UCSD-AML1 (cell line): ENCODE measurements at regions not wholly inside any gene's neighbourhood (a gene's known extent, or its start where the extent isn't known, plus 50 kb on each side); places are given as distances from the start of the nearest gene placed in this dataset.

Source experiments
- DNase-seq: peaks from one replicate; lab custom pipeline; 2025; ENCODE audit not compliant: unreplicated experiment; lab: John Stamatoyannopoulos, UW

DNA sequence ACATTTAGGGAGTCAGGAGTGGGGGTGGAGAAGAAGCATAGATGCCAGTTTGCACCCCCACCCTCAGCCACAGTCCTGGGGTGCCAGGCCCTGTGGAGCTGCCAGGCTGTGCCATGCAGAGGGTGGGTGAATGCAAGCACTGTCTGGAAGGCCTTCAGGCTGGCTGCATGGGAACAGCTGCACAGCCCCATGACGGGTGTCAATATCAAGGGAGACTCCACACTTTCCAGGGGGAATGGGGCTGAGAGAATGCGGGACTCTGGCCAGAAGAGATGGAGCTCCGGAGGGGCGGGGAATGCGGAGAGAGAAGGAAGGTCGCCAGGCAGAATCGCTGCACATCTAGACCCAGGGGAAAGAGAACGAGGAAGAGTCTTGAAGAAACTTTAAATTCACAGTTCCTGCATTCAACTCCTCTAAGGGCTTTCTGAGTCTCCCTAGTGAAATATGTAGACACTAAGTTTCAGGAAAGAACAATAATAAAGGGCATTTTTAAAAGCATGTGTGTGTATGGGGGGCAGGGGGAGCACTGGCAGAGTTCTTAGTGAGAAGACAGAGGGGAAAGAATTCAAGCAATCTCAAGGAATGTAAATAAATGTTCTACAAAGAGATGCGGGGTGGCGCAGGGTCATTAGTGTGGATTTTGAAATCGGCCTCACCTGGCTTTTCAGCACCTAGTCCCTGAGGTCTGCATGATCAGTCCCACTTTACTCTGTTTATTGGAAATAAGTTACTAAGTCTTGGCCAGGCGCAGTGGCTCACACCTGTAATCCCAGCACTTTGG is 59.1 kb downstream of the BOD1 start:
- no peak for DNase-seq

- no peak for DNase-seq
These were observed 60.1 kb downstream of the BOD1 start for GRCh38 chr5:173556142-173557028.

- DNase-seq = no peak
These were observed 61.3 kb downstream of the BOD1 start for GRCh38 chr5:173554989-173555705.

GRCh38 chr5:173554038-173554955 is 62.2 kb downstream of the BOD1 start:
- DNase-seq = no peak

DNA sequence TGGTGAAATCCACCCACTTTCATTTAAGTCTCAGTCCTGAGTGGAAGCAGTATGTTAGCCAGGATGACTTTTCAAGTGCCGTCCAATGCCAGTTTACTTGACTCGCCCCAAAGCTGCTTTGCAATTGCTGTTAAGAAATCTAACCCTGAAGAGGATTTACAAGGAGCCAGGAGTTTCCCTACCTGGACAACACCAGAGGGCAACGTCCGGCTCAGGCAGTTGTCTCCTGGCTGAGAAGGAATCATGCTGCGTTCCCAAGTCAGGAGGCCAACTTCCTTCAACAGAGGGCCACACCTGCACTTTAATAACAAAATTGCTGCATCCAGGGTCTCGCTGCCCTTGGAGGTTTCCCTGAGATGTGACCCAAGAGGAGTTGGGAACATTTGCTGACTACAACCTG is 65.8 kb downstream of the BOD1 start:
- no peak for DNase-seq

- no peak for DNase-seq
These were observed 66.8 kb downstream of the BOD1 start for GRCh38 chr5:173549644-173550043.

DNA sequence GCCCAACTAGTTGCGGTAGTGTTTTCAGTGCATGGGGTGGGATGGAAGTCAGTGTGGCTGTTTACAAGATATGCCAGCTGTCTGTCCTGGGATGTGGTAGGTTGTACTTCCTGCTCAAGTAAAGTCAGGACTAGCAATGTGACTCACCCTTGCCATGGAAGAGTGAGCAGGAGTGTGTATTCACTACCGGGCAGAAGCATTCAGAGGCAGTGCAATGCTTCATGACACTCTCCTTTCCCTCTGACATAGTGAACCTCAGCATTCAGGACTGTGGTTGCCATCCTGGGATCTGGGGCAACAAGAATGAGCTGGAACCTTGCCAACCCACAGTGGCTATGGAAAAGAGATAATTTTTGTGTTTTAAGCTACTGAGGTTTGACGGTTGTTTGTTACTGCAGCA is 68.9 kb downstream of the BOD1 start:
- no peak for DNase-seq

DNA sequence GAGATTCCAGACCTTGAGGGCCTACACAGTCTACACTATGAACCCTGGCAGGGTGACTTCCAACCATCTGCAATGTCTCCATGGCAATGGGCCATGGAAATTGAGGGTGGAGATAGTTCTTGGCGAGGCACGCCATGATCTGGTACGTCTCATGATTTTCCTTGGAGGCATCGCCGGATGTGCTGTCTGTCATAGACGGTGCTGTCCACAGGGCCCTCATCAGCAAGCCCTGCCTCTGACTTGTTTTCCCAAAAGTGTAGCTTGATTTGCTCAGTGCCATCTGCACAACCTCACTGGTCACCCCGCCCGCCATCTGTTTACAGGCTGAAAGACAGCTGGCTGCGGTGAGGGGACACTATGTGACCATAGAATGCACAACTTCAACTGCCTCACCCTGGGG is 73.5 kb downstream of the BOD1 start:
- DNase-seq = no peak

- DNase-seq = no peak
These were observed 74.3 kb downstream of the BOD1 start for GRCh38 chr5:173542159-173542558.

GRCh38 chr5:173538654-173539053 is 77.8 kb downstream of the BOD1 start:
- no peak for DNase-seq

- no peak for DNase-seq
These were observed 78.4 kb downstream of the BOD1 start for GRCh38 chr5:173538018-173538417.

GRCh38 chr5:173537228-173537627 is 79.2 kb downstream of the BOD1 start:
- DNase-seq = no peak

DNA sequence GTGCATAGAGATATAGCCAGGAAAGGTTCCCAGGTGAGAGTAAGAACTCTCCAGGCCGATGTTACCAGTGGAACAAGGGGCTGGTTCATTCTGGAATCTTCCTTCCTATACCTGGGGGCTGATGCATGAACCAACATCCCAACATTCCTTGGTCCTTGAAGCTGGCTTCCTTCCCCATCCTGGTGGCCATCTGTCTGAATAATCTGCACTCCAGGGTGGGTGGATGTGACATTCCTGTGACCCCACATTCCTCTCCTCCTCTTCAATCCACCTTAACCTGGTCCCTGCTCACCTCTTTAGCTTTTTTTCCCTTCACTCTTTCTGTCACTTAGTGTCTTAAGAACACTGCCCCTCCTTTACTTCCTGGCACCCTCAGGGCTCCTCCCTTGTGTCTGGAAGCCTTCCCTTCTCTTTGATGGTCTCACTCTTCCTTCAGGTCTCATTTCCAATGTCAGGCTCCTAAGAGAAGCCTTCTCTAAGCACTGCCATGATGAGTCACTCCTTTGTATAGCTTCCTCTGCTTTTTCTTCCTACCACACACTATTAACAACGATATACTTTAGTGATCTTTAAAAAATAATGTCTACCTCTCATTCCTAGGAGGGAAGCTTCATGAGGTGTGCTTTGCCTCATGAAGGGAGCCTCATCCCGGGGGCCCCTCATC is 80.3 kb downstream of the BOD1 start:
- DNase-seq = no peak

DNA sequence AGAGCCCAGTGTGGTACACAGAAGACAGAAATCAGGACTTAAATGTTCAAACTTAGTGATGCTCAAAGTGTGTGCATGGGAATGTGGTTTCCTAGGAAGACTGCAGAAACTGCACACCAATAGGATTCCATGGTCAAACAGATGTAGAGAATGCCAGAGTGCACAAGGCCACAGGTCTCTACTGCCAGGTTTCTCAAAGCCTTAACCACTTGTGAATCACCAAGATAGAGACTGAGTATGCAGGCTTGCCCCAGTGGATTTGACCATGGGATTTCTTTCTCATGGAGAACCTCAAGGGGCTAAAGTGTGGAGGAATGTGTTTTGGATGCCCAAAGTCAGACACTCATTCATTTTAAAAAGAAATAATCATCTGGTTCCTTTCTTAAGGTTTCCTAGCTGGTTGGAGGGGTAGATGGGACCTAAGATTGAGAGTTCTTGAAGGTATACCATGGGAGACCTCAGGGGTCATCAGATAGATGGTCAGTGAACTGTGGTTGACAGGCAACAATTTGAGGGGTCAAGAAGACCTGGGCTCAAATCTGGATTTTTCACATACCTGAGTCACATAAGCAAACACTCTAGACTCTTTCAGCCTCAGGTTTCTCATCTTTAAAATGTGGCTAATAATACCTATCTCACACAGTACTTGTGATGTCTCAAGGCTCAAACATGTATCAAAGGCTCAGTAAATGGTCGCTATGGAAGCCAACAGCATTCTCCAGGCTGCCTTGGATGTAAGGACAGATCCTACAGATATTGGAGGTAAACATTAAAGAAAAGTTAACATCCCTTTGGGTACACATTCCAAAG is 81.1 kb downstream of the BOD1 start:
- DNase-seq = no peak

DNA sequence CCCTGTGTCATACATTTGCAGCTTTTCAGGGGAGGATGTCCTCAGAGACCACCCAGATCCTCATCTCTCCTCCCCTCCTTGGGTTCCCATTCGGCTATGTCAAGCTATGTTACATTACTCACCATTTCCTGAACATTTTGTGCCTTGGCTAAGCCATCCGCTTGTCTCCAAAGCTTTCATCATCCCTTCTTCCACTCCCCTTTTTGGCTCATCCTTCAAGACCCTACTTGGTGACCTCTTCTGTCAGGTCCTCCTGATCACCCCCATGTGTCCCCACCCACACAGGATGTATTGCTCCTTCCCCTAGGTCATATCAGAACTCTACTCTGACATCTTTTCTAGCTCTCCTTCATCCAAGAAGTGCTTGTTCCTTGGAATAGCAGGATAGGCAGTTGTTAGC is 81.8 kb downstream of the BOD1 start:
- no peak for DNase-seq

DNA sequence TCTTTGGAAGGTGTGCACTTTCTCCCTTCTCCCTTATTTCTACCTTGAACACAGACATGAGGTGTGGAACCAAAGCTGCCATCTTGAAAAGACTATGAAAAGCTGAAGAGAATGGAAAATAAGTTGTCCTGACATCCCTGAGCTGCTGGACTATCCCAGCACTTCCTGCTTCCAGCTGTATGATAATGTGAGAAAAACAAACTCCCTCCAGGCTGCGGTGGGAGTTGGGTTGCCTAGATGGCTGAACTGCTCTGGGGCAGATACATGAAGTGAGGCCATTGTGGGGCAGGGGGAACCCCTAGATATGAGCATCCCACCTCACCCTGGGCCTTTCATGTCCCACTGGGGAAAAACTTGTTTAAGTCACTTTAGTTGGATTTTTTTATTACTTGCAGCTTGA is 82.4 kb downstream of the BOD1 start:
- no peak for DNase-seq

DNA sequence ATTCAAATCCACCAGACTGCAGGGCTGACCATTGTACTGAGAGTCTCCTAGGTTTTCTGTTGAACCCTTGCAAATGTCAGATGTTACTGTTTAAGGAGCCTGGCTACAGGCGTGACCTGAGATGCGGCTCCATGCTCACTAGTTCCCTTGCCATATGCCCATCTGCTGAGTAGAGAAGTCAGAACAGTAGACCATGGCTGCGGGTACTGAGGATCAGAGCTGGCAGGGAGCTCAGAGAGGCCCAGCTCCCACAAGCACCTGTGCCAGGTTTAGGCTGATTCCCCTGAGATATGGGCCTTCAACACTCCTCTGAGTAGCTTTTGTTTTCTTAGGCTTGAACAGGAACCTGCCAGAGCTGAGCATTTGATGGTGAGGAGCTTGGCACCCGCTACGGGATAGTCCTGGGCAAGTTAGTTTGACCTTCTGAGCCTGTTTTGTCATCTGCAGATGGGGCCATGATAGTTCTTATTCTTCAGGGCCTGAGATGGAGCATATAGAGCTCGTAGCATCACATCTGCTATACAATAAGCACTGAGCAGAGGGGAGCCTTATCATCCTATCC is 83.7 kb downstream of the BOD1 start:
- DNase-seq = no peak

GRCh38 chr5:173531863-173532262 is 84.6 kb downstream of the BOD1 start:
- DNase-seq = no peak

- DNase-seq = no peak
These were observed 85.9 kb downstream of the BOD1 start for GRCh38 chr5:173530547-173530946.
